ENCODE measurements at regions not wholly inside any gene's neighbourhood (a gene's known extent, or its start where the extent isn't known, plus 50 kb on each side); places are given as distances from the start of the nearest gene placed in this dataset.

GRCh38 chr20:52289956-52290565, 98.5 kb upstream of the ZFP64 start:
- TF ChIP-seq, protein P1, sequence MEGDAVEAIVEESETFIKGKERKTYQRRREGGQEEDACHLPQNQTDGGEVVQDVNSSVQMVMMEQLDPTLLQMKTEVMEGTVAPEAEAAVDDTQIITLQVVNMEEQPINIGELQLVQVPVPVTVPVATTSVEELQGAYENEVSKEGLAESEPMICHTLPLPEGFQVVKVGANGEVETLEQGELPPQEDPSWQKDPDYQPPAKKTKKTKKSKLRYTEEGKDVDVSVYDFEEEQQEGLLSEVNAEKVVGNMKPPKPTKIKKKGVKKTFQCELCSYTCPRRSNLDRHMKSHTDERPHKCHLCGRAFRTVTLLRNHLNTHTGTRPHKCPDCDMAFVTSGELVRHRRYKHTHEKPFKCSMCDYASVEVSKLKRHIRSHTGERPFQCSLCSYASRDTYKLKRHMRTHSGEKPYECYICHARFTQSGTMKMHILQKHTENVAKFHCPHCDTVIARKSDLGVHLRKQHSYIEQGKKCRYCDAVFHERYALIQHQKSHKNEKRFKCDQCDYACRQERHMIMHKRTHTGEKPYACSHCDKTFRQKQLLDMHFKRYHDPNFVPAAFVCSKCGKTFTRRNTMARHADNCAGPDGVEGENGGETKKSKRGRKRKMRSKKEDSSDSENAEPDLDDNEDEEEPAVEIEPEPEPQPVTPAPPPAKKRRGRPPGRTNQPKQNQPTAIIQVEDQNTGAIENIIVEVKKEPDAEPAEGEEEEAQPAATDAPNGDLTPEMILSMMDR (IDR thresholded peaks at IDR 0.05; ENCODE audit: low read depth, low read length, missing input control), result no peak
- no peak for TF ChIP-seq FOXA1 (IDR thresholded peaks at IDR 0.05)
- no peak for TF ChIP-seq RAD21 (IDR thresholded peaks at IDR 0.05)
- TF ChIP-seq MAX (IDR thresholded peaks at IDR 0.05), result no peak
